Liver (tissue), 7 donors: ENCODE measurements at regions not wholly inside any gene's neighbourhood (a gene's known extent, or its start where the extent isn't known, plus 50 kb on each side); places are given as distances from the start of the nearest gene placed in this dataset.

ENCODE experiments used
- DNase-seq: peaks from one replicate; pipeline ENCODE4 v3.0.0-alpha.2; 2017; ENCODE audit warnings: low spot score
- H3K27ac ChIP-seq, 2 donors: one replicate each; pipeline ENCODE4 v1.7.0; 2013; ENCODE audit warnings: inconsistent platforms in 2 of 2, low read length in 2 of 2, control low read depth in 1 of 2, low read depth in 1 of 2, mild to moderate bottlenecking in 1 of 2
- H3K27me3 ChIP-seq, 4 donors: one replicate each; pipeline versions ENCODE4 v1.6.1 to v1.7.0; 2013; ENCODE audit warnings: low read length in 3 of 4, inconsistent platforms in 1 of 4, mild to moderate bottlenecking in 1 of 4, moderate library complexity in 1 of 4; ENCODE audit not compliant: control insufficient read depth in 4 of 4, insufficient read depth in 4 of 4
- H3K36me3 ChIP-seq, 4 donors: one replicate each; pipeline versions ENCODE4 v1.6.1 to v1.7.0; 2013; ENCODE audit warnings: low read length in 3 of 4, mild to moderate bottlenecking in 3 of 4, low read depth in 1 of 4, moderate library complexity in 1 of 4; ENCODE audit not compliant: control insufficient read depth in 4 of 4, insufficient read depth in 3 of 4
- H3K4me1 ChIP-seq, 4 donors: one replicate each; pipeline versions ENCODE4 v1.6.1 to v1.7.0; 2013; ENCODE audit warnings: low read length in 3 of 4, mild to moderate bottlenecking in 3 of 4, moderate library complexity in 1 of 4; ENCODE audit not compliant: control insufficient read depth in 4 of 4, insufficient read depth in 4 of 4
- H3K4me3 ChIP-seq, 3 donors: one replicate each; pipeline versions ENCODE4 v1.6.1 to v1.7.0; 2013; ENCODE audit warnings: low read length in 3 of 3, control low read depth in 1 of 3, low read depth in 1 of 3, mild to moderate bottlenecking in 1 of 3
- H3K9ac ChIP-seq, 2 donors: one replicate each; pipeline ENCODE4 v1.7.0; 2013; ENCODE audit warnings: low read length in 2 of 2, mild to moderate bottlenecking in 2 of 2, moderate library complexity in 2 of 2, control low read depth in 1 of 2, low read depth in 1 of 2
- H3K9me3 ChIP-seq, 4 donors: one replicate each; pipeline versions ENCODE4 v1.6.1 to v1.7.0; 2013; ENCODE audit warnings: low read length in 3 of 4; ENCODE audit not compliant: control insufficient read depth in 4 of 4
- ATF3 ChIP-seq: IDR thresholded peaks from 2 replicates; pipeline ENCODE4 v1.6.1; 2016; ENCODE audit warnings: antibody characterized with exemption
- EGR1 ChIP-seq, 2 donors: IDR thresholded peaks; 2 replicates each; pipeline ENCODE4 v1.6.1; 2016 to 2018; ENCODE audit warnings: antibody characterized with exemption in 2 of 2, low read depth in 2 of 2
- FOXA1 ChIP-seq: IDR thresholded peaks from 2 replicates; pipeline ENCODE4 v1.6.1; 2016; ENCODE audit warnings: antibody characterized with exemption
- FOXA2 ChIP-seq: IDR thresholded peaks from 2 replicates; pipeline ENCODE4 v1.6.1; 2016; ENCODE audit warnings: antibody characterized with exemption
- GABPA ChIP-seq, 2 donors: IDR thresholded peaks in 1 of 2; conservative IDR thresholded peaks in 1 of 2; 2 replicates each; pipeline ENCODE4 v1.6.1; 2016; ENCODE audit warnings: antibody characterized with exemption in 2 of 2, mild to moderate bottlenecking in 1 of 2, moderate library complexity in 1 of 2
- HNF4A ChIP-seq, 2 donors: conservative IDR thresholded peaks; 2 replicates each; pipeline ENCODE4 v1.6.1; 2016; ENCODE audit warnings: antibody characterized with exemption in 2 of 2, mild to moderate bottlenecking in 2 of 2
- HNF4G ChIP-seq: IDR thresholded peaks from 2 replicates; pipeline ENCODE4 v1.6.1; 2016; ENCODE audit warnings: antibody characterized with exemption
- JUND ChIP-seq, 2 donors: IDR thresholded peaks; 2 replicates each; pipeline ENCODE4 v1.6.1; 2016; ENCODE audit warnings: antibody characterized with exemption in 2 of 2
- MAX ChIP-seq: IDR thresholded peaks from 2 replicates; pipeline ENCODE4 v1.6.1; 2016; ENCODE audit warnings: antibody characterized with exemption
- NR2F2 ChIP-seq: IDR thresholded peaks from 2 replicates; pipeline ENCODE4 v1.6.1; 2016; ENCODE audit warnings: antibody characterized with exemption
- RAD21 ChIP-seq, 2 donors: IDR thresholded peaks; 2 replicates each; pipeline ENCODE4 v1.6.1; 2016; ENCODE audit warnings: antibody characterized with exemption in 2 of 2, mild to moderate bottlenecking in 2 of 2
- REST ChIP-seq: IDR thresholded peaks from 2 replicates; pipeline ENCODE4 v1.6.1; 2016; ENCODE audit warnings: antibody characterized with exemption, mild to moderate bottlenecking
- RXRA ChIP-seq, 2 donors: IDR thresholded peaks; 2 replicates each; pipeline ENCODE4 v1.6.1; 2017 to 2018; ENCODE audit warnings: antibody characterized with exemption in 2 of 2, mild to moderate bottlenecking in 1 of 2
- SP1 ChIP-seq: IDR thresholded peaks from 2 replicates; pipeline ENCODE4 v1.6.1; 2018; ENCODE audit warnings: antibody characterized with exemption, mild to moderate bottlenecking
- TAF1 ChIP-seq: conservative IDR thresholded peaks from 2 replicates; pipeline ENCODE4 v1.6.1; 2016; ENCODE audit warnings: antibody characterized with exemption, mild to moderate bottlenecking
- YY1 ChIP-seq: IDR thresholded peaks from 2 replicates; pipeline ENCODE4 v1.6.1; 2016; ENCODE audit warnings: antibody characterized with exemption, mild to moderate bottlenecking
- ZBTB33 ChIP-seq: IDR thresholded peaks from 2 replicates; pipeline ENCODE4 v1.6.1; 2016; ENCODE audit warnings: antibody characterized with exemption
- WGBS: extraction: QIAGEN DNeasy Blood & Tissue Kit; methylation state at CpG from one replicate; pipeline ENCODE4 v1.1.7; 2013; 5-methylcytosine and 5-hydroxymethylcytosine counted together
- donor health status: healthy.
- donor health status: healthy.
- donor health status: healthy.
- donor health status: healthy.

GRCh38 chr2:810397-810796 is 133.2 kb upstream of the TMEM18 start:
- Histone ChIP-seq H3K9me3 (peaks cover 0 to 4% (median 0%) of the 10 kb centered on the region in 4 donors), H3K4me1 (no peaks in the 10 kb centered on the region), H3K27me3 (no peaks in the 10 kb centered on the region), H3K4me3 (no peak overlapping the region), H3K9ac (no peak overlapping the region), H3K27ac (no peak overlapping the region), H3K36me3 (no peaks in the 10 kb centered on the region)
- DNase-seq: no peak
- TF ChIP-seq EGR1 (IDR thresholded peaks at IDR 0.05; ENCODE audit: low read depth in 2 of 2) (no peak), FOXA2 (no peak), HNF4G (no peak), GABPA (IDR thresholded peaks at IDR 0.05 in 1 of 2, conservative IDR thresholded peaks at IDR 0.05 in 1 of 2) (no peak), MAX (no peak), REST (no peak), YY1 (no peak), NR2F2 (no peak), RAD21 (IDR thresholded peaks at IDR 0.05) (no peak), HNF4A (conservative IDR thresholded peaks at IDR 0.05) (no peak), ATF3 (no peak), FOXA1 (no peak), ZBTB33 (no peak), RXRA (IDR thresholded peaks at IDR 0.05) (no peak), TAF1 (no peak), JUND (IDR thresholded peaks at IDR 0.05) (no peak), SP1 (no peak)
- 32% methylated on average over 1 of the region's 1 CpG for WGBS

GRCh38 chr2:807300-807699 is 130.1 kb upstream of the TMEM18 start:
- TF ChIP-seq TAF1 (no peak), HNF4A (conservative IDR thresholded peaks at IDR 0.05) (no peak)
- no peak overlapping the region for H3K4me3 ChIP-seq
- DNase-seq: no peak
- no peaks in the 10 kb centered on the region for H3K4me1 ChIP-seq
- H3K9ac ChIP-seq: no peak overlapping the region
- no peak overlapping the region for H3K27ac ChIP-seq
- H3K27me3 ChIP-seq: no peaks in the 10 kb centered on the region
- no peaks in the 10 kb centered on the region for H3K36me3 ChIP-seq
- peaks cover 0 to 4% (median 0%) of the 10 kb centered on the region in 4 donors for H3K9me3 ChIP-seq
- 73% methylated on average over 6 of the region's 6 CpGs for WGBS
